NCI-H748 (cell line): ENCODE measurements at regions not wholly inside any gene's neighbourhood (a gene's known extent, or its start where the extent isn't known, plus 50 kb on each side); places are given as distances from the start of the nearest gene placed in this dataset.
"Not testable (repeated sequence)": the region's sequence is repeated elsewhere in the genome, so short reads cannot be mapped to it uniquely, and the experiment has no call there.

ENCODE experiments used
- DNase-seq: peaks from one replicate; lab custom pipeline; 2025; ENCODE audit not compliant: unreplicated experiment; lab: John Stamatoyannopoulos, UW

DNA sequence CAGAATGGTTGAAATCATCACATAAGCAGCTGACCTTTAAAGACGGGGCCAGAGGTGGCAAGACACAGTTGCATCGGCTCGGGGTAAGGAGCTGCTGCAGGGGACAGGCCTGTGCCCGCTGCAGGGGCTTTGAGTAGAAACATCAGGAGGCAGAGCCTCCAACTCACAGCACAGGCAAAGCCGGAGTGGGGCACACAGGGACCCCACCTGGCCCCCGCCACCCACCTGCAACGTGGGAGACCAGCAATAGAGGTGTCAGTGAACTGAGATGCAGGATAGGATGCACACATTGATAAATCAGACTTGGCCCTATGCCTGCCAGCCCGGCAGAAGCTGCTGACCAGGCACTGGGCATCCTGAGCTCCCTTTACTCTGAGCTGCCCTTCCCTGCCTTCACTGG lies 257.2 kb downstream of the NPHP4 start:
- no peak for DNase-seq

DNA sequence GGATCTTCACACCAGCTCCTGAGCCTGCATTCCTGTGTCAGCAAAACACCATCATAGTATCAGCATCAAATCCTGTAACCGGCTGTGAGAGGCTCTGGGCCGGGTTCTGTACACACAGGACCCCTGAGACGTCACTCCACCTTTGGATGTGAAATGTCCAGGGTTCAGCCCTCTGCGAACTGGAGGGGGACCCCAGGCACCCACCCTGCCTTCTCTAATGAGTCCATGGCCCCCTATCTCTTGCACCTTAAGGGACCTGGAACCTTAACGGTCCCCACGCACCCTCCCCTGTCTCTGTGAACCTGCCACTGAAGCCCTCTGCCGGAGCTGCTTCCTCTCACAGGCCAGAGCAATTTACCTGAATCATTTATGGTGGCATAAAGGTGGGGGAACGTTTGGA lies 257.8 kb downstream of the NPHP4 start:
- DNase-seq: no peak

DNA sequence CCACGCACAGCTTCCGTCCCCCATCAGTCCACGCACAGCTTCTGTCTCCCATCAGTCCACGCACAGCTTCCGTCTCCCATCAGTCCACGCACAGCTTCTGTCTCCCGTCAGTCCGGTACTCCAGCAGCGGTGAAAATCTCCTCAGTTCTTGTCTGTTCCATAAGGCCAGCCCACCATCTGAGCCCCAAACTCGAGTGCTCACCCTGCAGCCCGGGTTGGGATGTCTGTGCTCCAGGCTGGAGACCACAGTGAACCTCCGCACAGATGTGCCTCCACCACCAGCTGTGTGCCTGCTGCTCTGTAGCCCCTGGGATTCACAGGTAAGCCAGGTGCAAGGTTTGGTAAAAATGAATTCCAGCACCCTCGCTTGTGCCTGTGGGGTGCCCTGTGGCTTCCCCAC lies 258.6 kb downstream of the NPHP4 start:
- DNase-seq: no peak

DNA sequence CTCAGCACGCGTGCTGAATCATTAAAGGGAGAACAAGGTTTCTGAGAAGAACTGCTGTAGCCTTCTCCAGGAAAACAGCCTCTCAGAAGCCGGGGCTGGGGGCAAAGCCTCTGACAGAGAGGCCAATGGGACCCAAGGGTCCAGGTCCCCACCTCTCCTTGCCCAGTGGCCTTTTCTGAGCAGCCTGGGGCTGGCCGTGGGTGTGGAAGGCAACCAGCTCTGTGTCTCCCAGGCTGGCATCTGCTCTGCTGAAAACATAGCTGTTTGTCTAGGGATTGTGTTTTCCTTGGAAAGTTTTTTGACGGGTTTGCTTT lies 261.2 kb downstream of the NPHP4 start:
- DNase-seq: no peak

DNA sequence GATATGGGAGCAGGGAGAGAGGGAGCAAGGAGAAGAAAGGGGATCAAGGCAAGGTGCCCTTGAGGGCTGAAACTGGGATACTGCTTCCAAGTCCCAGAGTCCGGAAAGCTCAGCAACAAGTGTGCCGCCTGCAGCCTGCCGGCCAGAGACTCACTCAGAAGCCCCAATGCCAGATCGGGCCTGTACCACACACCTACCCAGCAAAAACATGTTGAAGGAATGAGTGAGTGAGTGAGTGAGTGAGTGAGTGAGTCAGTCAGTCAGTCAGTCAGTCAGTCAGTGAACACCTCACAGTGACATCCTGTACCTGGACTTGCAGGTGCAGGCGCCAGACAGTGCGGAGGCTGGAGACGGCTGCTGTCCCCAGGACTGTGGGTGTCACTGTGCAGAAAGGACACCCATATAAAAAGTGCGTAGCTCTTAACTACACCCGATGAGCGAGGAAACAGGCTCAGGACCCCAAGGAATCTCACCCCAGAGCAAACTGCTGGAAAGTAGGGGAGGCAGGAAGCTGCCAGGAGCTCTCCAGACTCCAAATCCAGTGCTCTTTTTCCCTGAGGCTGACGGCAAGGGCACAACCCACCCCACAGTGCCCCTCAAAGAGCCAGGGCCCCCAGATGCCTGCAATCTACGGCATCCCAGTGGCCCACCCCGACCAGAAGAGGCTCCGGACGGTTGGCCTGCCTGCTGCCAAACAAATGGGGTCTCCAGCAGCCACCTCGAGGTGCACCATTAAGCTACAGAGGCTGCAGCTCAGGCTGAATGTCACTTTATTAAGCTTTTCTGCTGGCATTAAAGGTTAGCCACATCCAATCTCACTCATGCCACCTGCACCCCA lies 261.7 kb downstream of the NPHP4 start:
- DNase-seq: no peak

DNA sequence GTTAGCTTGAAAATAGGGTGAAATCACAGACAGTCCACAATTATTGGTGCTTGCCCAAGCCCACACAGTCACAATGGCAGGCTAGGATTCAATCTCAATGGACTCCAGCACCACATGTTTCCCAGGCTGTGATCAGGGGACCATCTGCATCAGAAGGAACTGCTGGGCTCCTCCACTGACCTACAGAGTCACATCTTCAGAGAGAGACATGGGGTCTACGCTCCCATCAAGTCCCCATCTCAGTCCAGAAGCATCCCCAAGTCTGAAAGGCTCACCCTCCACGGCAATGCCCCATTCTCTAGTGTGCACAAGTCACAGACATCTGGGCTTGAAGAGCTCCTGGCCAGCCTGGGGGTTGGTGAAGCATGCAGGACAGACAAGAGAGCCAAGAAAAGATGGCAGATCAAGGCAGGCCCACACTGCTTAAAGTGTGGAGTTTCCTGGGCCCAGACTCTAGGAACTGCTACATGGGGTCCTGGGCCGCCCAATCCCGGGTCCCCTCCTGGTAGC lies 262.5 kb downstream of the NPHP4 start:
- no peak for DNase-seq

DNA sequence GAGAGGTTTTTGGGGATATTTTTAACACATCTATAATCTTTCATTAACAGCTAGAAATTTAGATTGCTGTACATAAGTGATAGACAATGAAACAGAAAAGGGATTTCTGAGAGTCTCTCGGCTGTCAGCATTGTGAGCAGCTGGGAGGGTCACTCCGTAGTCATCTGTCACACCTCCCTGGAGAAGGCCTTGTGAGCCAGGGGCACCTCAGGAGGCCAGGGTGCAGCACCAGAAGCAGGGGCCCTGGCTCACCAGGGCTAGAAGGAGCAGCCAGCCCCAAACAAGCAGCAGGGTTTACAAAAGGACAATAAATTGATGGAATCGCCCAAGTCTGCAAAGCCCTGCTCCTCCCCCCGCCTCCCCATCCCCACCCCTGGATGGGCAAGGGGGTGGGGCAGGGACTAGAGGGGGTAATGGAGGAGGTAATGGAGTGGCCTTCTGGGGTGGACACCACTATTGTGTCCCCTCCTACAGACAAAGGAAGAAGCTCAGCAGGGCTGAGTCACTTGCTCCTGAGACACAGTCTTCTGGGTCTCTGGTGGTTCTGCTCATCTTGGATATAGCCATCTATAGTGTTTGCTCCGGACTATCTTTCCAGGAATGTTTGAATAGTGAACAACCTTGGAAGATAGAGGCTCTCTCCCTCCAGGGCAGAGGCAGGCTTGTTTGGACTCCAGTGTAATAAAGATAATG lies 263.4 kb downstream of the NPHP4 start:
- DNase-seq: no peak

DNA sequence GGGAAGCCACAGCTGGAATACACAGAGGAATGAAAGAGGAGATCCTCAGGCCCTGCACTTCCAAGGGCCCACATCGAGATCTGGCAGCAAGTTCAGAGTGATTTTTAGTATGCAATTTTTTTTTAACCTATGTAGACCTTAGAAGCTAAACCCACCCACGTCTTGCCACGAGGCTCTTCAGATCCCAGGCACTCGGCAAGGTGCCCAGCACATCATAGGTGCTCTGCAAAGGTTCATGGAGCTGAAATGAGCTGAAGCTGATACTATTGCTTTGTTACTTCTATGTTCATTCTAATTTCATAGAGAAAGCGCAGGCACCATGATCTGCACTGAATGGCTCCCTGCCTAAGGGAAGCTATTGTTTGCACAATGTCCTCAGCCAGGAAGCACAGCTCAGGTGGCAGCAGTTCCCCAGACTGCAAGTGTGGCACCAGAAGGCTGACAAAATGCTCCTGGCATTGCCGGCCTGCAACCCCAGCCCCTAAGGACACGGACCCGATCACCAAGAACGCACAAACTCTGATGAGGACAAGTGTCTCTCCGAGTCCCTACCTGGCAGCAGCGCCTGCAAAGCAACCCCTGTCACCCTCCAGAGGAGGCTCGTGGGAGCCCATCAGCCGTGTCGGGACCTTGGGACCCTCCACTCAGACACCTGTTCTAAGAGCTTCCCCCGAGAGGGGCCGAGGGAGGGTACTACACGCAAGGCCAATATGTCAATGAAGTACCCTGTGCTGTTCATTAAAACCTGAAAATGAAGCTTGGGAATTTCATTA lies 264.2 kb downstream of the NPHP4 start:
- no peak for DNase-seq

DNA sequence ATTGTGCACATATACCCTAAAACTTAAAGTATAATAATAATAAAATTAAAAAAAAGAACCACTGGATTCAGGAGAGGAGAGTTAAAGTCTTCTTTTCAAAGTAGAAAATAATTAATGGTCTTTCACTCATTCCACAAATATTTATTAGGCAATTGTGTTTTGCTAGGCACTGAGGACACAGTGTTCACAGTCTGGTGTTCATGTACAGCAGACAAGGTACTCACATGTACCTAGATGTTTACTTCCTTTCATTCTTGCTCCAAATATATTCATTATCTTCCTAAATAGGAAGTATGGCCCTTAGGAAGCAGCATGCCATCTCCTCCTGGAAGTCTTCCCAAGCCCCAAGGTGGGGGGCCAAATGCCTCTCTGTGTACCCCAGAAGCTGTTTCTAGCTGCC lies 265.0 kb downstream of the NPHP4 start:
- DNase-seq: no peak

DNA sequence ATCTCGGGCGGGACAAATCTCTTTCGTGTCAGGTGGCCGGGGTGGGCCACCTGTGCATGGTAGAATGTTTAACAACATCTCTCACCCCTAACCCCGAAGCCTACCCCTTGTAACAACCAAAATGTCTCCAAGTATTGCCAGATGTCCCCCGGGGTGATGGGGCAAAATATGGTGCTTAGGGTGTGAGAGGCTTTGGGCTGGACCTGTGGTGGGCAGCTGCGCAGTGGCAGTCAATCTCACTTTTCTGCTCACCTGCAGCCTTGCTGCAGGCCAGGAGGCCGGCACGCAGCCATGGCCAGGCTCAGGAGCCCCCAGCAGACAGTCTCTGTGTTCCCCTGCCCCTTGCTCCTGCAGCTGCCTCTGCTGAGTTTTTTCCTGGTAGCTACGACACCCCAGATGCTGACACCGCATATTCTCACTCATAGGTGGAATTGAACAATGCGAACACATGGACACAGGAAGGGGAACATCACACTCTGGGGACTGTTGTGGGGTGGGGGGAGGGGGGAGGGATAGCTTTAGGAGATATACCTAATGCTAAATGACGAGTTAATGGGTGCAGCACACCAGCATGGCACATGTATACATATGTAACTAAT lies 265.5 kb downstream of the NPHP4 start:
- not testable (repeated sequence) for DNase-seq

DNA sequence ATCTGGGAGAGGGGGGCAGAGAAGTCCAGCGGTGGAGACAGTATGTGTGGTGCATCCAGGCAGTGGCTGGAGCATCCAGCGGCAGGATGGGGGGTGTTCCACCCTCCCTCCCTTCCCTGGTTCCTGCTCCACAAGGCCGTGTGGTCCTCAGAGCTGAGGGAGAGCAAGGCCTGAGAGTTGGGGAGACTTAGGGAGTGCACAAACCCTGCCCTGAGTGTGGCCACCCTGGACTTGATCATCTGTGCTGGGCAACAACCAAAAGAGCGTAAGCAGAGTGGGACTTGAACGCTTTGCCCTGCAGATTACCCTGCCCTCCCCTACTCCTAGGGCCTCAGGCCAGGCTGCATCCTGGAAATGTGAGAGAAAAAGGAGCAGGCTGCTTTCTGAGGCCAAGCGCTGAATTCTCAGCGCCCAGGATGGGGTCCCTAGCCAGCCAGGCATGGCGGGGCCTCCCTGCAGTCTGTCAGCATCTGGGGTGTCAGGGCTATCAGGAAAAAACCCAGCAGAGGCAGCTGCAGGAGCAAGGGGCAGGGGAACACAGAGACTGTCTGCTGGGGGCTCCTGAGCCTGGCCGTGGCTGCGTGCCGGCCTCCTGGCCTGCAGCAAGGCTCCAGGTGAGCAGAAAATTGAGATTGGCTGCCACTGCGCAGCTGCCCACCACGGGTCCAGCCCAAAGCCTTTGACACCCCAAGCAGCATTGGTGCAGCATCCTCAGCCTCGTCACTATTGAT lies 266.2 kb downstream of the NPHP4 start:
- no peak for DNase-seq

DNA sequence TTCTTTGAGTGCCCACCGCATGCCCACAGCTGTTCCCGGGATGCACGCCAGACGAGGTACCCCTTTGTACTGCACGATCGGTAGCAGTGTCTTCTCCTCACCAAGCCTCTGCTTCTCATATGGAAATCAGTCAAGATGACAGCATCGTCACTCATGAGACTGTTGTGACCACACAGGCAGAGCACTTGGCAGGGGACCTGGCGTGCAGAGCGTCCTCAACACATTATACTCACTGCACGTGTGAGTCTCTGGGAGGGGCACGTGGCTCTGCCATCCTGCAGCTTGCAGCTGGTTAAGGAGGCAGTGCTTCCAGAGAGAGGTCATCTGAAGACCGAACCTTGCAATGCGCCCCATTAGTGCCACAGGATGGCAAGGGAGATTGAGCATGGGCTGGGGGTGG lies 266.8 kb downstream of the NPHP4 start:
- DNase-seq: no peak

DNA sequence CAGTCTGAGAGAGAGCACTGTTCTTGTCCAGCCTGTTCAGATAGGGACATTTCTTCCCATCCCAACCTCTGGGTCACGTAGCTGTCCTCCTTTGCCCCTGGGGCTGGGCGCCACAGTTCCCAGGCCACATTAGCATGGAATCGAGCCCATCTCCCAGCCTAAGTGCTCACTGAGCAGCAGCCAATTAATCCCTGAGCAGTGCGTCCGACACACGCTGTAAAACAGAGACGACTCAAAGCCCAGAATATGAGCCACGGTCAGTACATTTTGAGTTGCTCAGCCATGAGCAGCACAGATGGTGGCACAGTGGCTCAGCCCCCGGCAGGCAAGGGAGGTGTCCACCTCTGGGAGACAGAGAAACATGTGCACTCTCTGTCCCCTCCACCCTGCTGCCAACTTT lies 267.4 kb downstream of the NPHP4 start:
- DNase-seq: no peak

DNA sequence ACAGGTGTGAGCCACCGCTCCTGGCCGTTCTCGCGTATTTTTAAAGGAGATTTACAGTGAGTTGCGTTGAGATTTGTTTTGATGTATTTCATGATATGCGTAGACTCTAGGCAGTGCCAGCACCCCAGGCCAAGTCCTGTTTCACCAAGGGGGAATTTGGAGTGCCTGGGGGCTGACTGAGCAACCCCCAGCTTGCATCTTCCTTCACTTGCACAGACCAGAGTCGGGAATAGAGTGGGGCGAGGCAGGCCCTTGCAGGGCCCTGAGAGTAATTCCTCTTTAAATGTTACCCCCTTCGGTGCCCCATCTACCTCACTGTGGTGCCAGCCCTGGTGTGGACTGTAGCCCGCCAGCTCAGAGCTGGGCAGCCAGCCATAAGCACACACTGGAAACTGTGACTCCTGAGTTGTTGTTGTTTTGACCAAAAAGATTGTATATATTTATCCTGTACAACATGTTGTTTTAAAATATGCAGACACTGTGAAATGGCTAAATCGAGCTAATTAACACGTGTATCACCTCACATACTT lies 269.5 kb downstream of the NPHP4 start:
- no peak for DNase-seq

DNA sequence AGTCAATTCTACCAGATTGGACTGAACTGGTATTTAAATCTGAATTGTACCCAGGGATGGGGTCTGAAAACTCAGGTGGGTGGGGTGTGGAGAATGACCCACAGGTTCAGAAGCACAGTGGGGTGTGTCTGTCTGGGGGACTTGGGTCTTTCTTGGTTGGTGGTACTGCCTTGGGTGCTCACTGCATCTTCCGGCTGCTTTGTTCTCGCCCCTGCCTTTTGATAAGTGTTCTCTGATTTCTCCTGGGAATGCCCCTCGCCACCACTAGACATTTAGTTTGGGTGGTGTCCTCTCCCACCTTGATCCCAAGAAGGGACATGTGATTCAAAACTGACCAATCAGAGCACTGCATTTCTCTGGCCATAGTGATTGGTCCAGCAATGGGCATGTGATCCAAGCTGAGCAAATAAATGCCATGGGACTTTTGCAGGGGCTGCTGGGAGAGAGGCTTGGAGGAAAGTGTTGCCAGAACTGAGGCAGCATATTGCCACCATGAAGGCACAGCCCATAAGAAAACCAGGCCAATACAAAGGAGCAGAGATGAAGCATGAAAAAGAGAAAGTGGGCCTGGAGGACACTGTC lies 270.5 kb downstream of the NPHP4 start:
- DNase-seq: no peak

DNA sequence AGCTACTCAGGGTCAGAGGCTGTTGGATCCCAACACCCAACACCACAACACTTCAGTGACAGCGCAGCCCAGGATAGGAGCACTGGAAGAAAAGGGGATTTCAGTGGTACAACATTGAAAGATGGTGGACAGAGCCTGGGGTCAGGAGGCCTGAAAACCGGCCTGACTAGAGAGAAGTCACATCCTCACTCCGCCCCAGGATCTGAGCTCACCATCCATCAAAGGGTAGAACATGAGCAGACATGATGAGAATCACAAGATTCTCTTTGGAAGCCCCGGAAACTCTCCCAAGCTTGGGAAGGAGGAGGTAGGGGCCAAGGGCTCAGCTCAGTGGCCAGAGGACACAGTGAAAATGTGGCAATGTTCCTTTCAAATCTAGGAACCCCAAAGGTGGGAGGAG lies 271.3 kb downstream of the NPHP4 start:
- no peak for DNase-seq

DNA sequence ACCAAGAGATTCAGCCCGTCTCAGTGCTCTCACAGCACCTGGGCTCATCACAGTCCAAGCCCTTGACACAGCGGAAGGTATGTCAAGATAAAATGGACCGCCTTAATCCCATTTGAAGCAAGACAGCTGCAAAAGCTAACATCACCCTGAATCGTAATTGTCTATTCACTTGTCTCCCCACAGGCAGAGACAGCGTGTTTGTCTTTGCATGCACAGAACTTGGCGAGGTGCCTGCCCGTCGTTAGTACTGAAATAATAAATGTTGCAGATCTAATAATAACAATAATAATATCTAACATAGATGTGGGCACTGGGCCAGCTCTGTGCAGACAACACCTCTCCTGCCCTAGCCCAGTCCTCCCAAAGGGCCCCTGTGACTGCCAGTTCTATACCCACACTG lies 271.7 kb downstream of the NPHP4 start:
- DNase-seq: peak; percentile 33

DNA sequence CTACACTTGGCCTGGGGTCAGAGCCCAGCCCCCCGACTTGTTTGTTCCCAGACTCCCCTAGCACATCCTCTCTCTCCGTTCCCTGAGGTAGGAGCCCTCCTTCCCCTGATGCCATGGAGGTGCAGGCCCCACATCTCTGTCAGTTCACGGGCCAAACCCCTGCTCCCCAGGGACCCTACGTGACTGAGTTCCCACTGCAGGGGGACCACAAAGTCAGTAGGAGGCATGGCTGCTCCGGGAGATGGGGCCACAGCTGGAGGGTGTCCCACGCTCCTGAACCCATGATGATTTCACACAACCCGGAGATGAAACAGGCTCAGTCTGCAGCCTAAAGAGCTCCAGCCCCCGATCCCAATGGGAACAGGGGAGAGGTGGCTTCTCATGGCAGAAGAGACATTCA lies 272.2 kb downstream of the NPHP4 start:
- DNase-seq: no peak

DNA sequence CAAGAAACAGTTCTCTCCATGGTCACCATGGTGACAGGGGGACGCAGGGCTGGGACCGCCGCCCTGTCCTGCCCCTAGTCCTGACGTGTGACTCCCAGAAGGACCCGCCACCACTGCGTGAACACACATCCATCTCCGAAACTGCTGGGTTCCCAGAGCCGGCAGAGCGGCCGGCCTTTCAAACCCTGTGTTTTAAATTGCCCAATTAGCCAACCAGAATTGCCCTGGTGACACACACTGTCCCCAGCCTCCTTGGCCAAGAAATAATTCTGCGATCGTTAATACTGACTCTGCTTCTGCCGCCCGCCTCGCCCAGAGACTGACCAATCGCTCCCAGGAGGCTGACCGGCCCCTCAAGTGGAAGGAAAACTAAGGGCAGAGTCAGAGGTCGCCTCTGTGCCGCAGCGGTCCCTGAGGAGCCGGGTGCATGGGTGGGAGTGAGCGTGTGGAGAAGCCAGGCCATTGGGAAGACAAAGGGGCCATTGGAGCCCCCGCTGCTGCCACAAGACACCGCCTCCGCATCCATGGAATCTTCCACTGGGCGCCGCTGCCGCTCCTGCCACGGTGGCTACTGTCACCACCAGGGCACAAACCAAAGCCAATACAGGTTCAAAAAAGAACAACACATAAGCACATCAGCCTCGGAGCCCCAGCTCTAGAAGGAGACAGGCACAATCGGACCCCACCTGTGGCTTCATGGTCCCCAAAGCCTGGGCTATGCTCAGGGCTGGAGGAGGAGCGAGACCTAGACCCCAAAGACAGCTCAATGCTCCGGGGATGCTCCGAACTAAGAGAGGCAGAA lies 273.2 kb downstream of the NPHP4 start:
- DNase-seq: no peak
